SH-SY5Y (cell line): ENCODE measurements at regions not wholly inside any gene's neighbourhood (a gene's known extent, or its start where the extent isn't known, plus 50 kb on each side); places are given as distances from the start of the nearest gene placed in this dataset.

ENCODE experiments used
- GATA2 ChIP-seq: IDR thresholded peaks from 2 replicates; pipeline ENCODE4 v1.6.1; 2011; ENCODE audit warnings: mild to moderate bottlenecking, low read depth, low read length
- GATA3 ChIP-seq: IDR thresholded peaks from 2 replicates; pipeline ENCODE4 v1.6.1; 2011; ENCODE audit warnings: low read depth, mild to moderate bottlenecking, low read length, moderate library complexity

GRCh38 chr10:78672918-78673317 is 395.8 kb upstream of the ZMIZ1 start:
- TF ChIP-seq GATA3 (no peak), GATA2 (no peak)
